Upper lobe of left lung (tissue), 6 donors: ENCODE measurements at regions not wholly inside any gene's neighbourhood (a gene's known extent, or its start where the extent isn't known, plus 50 kb on each side); places are given as distances from the start of the nearest gene placed in this dataset.
"Not testable (repeated sequence)": the region's sequence is repeated elsewhere in the genome, so short reads cannot be mapped to it uniquely, and the experiment has no call there.

ENCODE experiments used
- ATAC-seq, 2 donors: fragments of 200-7000 bp; cut with Tn5 transposase; one replicate each; pipeline ENCODE4 v1.9.1; 2022; ENCODE audit warnings: mild to moderate bottlenecking in 2 of 2, moderate library complexity in 2 of 2; ENCODE audit not compliant: low FRiP score in 2 of 2
- DNase-seq, 2 donors: peaks; one replicate each; pipeline ENCODE4 v3.0.0-alpha.2; 2019 to 2020
- H3K27ac ChIP-seq, 4 donors: fragments of 200-600 bp; sonication (generic); one replicate each; pipeline ENCODE4 v1.5.1; 2016 to 2019
- H3K27me3 ChIP-seq, 4 donors: fragments of 200-600 bp; sonication (generic); one replicate each; pipeline ENCODE4 v1.5.1; 2017 to 2019
- H3K36me3 ChIP-seq, 4 donors: fragments of 200-600 bp; sonication (generic); one replicate each; pipeline ENCODE4 v1.5.1; 2016 to 2019
- H3K4me1 ChIP-seq, 4 donors: fragments of 200-600 bp; sonication (generic); one replicate each; pipeline ENCODE4 v1.5.1; 2018 to 2019
- H3K4me3 ChIP-seq, 4 donors: fragments of 200-600 bp; sonication (generic); one replicate each; pipeline ENCODE4 v1.5.1; 2017 to 2019; ENCODE audit warnings: mild to moderate bottlenecking in 2 of 4, moderate library complexity in 1 of 4
- H3K9me3 ChIP-seq, 4 donors: fragments of 200-600 bp; sonication (generic); one replicate each; pipeline ENCODE4 v1.5.1; 2018 to 2019
- CTCF ChIP-seq, 6 experiments: fragments of 450-650 bp in 4 of 6; fragments of 200-600 bp in 2 of 6; sonication (generic) in 2 of 6; IDR thresholded peaks; one replicate each; pipeline ENCODE4 v1.5.1; 2016 to 2019; ENCODE audit warnings: antibody characterized with exemption in 6 of 6
- EP300 ChIP-seq, 4 donors: sonication (generic); formaldehyde crosslinking; IDR thresholded peaks; one replicate each; pipeline ENCODE4 v1.5.1; 2017; ENCODE audit warnings: antibody characterized with exemption in 4 of 4, control low read depth in 2 of 4
- POLR2A ChIP-seq, 4 donors: fragments of 450-650 bp; IDR thresholded peaks; one replicate each; pipeline ENCODE4 v1.5.1; 2016 to 2017; ENCODE audit warnings: antibody characterized with exemption in 4 of 4, mild to moderate bottlenecking in 2 of 4
- POLR2AphosphoS5 ChIP-seq, 2 donors: sonication (generic); formaldehyde crosslinking; IDR thresholded peaks; one replicate each; pipeline ENCODE4 v1.5.1; 2017; ENCODE audit warnings: antibody characterized with exemption in 2 of 2
- WGBS, 2 donors: methylation state at CpG; one replicate each; pipeline ENCODE4 v1.1.5; 2017 to 2018; 5-methylcytosine and 5-hydroxymethylcytosine counted together
- donor health status: DM: no; HTN: no; CAD: no; lungs with moderate emphysema.
- donor health status: DM: no; HTN: yes; CAD: no; lungs with severe emphysema.

DNA sequence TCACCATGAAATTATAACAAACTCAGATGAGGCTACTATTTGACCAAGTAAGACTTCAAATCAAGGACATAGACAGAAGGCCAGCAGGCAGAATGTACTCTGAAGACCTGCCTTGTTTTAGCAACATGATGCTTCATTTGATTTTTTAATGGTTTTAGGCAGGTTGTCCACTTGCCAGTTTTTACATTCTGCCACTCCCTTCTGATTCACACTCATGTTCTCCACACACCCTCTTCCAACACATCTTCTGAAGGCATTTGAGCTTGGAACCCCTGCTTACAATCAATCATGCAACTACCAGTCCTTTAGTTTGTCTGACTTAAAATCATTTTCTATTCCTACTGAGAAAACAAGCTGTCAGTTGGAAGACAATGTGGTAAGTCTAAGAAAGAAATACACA is 114.9 kb upstream of the SMIM31 start:
- Histone ChIP-seq H3K9me3 (no peaks in the 10 kb centered on the region), H3K27me3 (no peaks in the 10 kb centered on the region), H3K4me3 (no peak overlapping the region), H3K4me1 (no peaks in the 10 kb centered on the region), H3K27ac (no peak overlapping the region), H3K36me3 (no peaks in the 10 kb centered on the region)
- TF ChIP-seq POLR2AphosphoS5 (IDR thresholded peaks at IDR 0.05): no peak
- TF ChIP-seq EP300 (IDR thresholded peaks at IDR 0.05): no peak
- TF ChIP-seq CTCF (IDR thresholded peaks at IDR 0.05): no peak
- no peak for TF ChIP-seq POLR2A (IDR thresholded peaks at IDR 0.05)
- DNase-seq (no peak), ATAC-seq (no peak)

GRCh38 chr4:164648151-164648848 is 105.6 kb upstream of the SMIM31 start:
- ATAC-seq: peak in 1 of 2 donors; percentile 61
- no peak for TF ChIP-seq EP300 (IDR thresholded peaks at IDR 0.05)
- TF ChIP-seq POLR2AphosphoS5 (IDR thresholded peaks at IDR 0.05): no peak
- no peak for TF ChIP-seq POLR2A (IDR thresholded peaks at IDR 0.05)
- no peak for TF ChIP-seq CTCF (IDR thresholded peaks at IDR 0.05)
- WGBS, 2 donors: 47 to 60% methylated on average over 1 of the region's 1 CpG
- H3K4me1 ChIP-seq: no peaks in the 10 kb centered on the region
- no peaks in the 10 kb centered on the region for H3K27me3 ChIP-seq
- no peaks in the 10 kb centered on the region for H3K9me3 ChIP-seq
- H3K36me3 ChIP-seq: no peaks in the 10 kb centered on the region
- no peak overlapping the region for H3K27ac ChIP-seq
- H3K4me3 ChIP-seq: no peak overlapping the region
- DNase-seq: no peak

GRCh38 chr4:164648849-164649212 is 105.1 kb upstream of the SMIM31 start:
- Histone ChIP-seq H3K36me3 (no peaks in the 10 kb centered on the region), H3K27me3 (no peaks in the 10 kb centered on the region), H3K4me1 (no peaks in the 10 kb centered on the region), H3K9me3 (no peaks in the 10 kb centered on the region), H3K27ac (no peak overlapping the region), H3K4me3 (no peak overlapping the region)
- DNase-seq (no peak), ATAC-seq (no peak)
- 68 to 80% methylated on average over 4 of the region's 4 CpGs for WGBS, 2 donors
- no peak for TF ChIP-seq POLR2A (IDR thresholded peaks at IDR 0.05)
- no peak for TF ChIP-seq EP300 (IDR thresholded peaks at IDR 0.05)
- TF ChIP-seq CTCF (IDR thresholded peaks at IDR 0.05): no peak
- TF ChIP-seq POLR2AphosphoS5 (IDR thresholded peaks at IDR 0.05): no peak

- ATAC-seq (no peak), DNase-seq (no peak)
- Histone ChIP-seq H3K4me3 (no peak overlapping the region), H3K27ac (no peak overlapping the region), H3K36me3 (no peaks in the 10 kb centered on the region), H3K9me3 (no peaks in the 10 kb centered on the region), H3K4me1 (no peaks in the 10 kb centered on the region), H3K27me3 (no peaks in the 10 kb centered on the region)
- TF ChIP-seq POLR2A (IDR thresholded peaks at IDR 0.05) (no peak), CTCF (IDR thresholded peaks at IDR 0.05) (no peak), EP300 (IDR thresholded peaks at IDR 0.05) (no peak), POLR2AphosphoS5 (IDR thresholded peaks at IDR 0.05) (no peak)
- 76% methylated on average over 1 of the region's 1 CpG for WGBS, 2 donors
These were observed 94.2 kb upstream of the SMIM31 start for GRCh38 chr4:164659765-164660164.

DNA sequence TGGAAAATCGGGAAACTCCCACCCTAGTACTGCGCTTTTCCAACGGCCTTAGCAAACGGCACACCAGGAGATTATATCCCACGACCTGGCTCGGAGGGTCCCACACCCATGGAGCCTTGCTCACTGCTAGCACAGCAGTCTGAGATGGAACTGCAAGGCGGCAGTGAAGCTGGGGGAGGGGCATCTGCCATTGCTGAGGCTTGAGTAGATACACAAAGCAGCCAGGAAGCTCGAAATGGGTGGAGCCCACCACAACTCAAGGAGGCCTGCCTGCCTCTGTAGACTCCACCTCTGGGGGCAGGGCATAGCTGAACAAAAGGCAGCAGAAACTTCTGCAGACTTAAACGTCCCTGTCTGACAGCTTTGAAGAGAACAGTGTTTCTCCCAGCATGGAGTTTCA is 77.8 kb upstream of the SMIM31 start:
- ATAC-seq, H3K36me3 ChIP-seq, H3K9me3 ChIP-seq, H3K4me3 ChIP-seq, H3K27ac ChIP-seq, H3K27me3 ChIP-seq, DNase-seq, H3K4me1 ChIP-seq: not testable (repeated sequence)
- 67 to 84% methylated on average over 8 to 9 of the region's 9 CpGs for WGBS, 2 donors
